ENCODE measurements at regions not wholly inside any gene's neighbourhood (a gene's known extent, or its start where the extent isn't known, plus 50 kb on each side); places are given as distances from the start of the nearest gene placed in this dataset.

DNA sequence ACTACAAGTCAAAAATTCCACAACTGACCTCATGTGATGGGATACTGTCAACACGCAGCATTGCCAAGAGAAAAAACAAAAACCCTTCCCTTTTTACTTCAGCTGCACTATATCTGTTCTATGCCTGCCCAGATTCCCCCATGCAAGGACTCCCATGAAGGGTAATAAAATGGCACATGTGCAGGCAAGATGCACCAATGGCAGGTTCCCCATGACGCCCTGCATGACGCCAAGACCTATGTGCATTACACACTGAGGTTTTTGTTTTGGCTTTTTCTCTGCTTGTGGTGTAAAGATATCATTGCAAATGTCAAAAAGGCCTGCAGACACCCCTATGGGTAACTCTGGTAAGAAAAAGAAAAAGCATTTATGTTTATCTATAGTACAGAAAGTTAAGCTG, 403.4 kb downstream of the HDGFL1 start:
- TF ChIP-seq, protein P1, sequence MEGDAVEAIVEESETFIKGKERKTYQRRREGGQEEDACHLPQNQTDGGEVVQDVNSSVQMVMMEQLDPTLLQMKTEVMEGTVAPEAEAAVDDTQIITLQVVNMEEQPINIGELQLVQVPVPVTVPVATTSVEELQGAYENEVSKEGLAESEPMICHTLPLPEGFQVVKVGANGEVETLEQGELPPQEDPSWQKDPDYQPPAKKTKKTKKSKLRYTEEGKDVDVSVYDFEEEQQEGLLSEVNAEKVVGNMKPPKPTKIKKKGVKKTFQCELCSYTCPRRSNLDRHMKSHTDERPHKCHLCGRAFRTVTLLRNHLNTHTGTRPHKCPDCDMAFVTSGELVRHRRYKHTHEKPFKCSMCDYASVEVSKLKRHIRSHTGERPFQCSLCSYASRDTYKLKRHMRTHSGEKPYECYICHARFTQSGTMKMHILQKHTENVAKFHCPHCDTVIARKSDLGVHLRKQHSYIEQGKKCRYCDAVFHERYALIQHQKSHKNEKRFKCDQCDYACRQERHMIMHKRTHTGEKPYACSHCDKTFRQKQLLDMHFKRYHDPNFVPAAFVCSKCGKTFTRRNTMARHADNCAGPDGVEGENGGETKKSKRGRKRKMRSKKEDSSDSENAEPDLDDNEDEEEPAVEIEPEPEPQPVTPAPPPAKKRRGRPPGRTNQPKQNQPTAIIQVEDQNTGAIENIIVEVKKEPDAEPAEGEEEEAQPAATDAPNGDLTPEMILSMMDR (conservative IDR thresholded peaks at IDR 0.05; ENCODE audit: low read depth) = no peak
- no peak overlapping the region for H3K27ac ChIP-seq
- CTCF ChIA-PET = no interaction called here
- POLR2A ChIA-PET (ENCODE audit: low non-redundant PET) = no interaction called here
- no peak for DNase-seq (ENCODE audit: low spot score)

DNA sequence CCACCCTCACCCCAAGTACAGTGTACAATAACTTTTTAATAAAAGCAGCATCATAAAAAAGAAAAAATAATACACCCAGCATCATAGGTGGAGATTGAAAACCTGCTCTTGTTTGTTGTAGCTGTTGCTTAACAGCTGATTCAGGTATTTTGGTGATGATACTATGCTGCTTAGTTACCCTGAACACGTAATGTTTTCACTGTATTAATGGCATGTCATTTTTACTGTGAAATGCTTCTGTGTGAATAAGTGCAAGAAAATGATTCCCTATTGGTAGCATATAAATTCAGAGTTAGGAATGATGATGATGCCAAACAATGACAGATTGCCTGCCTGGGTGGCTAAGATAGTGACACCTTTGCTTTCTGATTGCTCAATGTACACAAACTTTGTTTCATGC, 405.7 kb downstream of the HDGFL1 start:
- ChIA-PET CTCF (no interaction called here), POLR2A (ENCODE audit: low non-redundant PET) (no interaction called here)
- DNase-seq (ENCODE audit: low spot score) = no peak
- no peak overlapping the region for H3K27ac ChIP-seq
- TF ChIP-seq, protein P1 (conservative IDR thresholded peaks at IDR 0.05; ENCODE audit: low read depth) = no peak

DNA sequence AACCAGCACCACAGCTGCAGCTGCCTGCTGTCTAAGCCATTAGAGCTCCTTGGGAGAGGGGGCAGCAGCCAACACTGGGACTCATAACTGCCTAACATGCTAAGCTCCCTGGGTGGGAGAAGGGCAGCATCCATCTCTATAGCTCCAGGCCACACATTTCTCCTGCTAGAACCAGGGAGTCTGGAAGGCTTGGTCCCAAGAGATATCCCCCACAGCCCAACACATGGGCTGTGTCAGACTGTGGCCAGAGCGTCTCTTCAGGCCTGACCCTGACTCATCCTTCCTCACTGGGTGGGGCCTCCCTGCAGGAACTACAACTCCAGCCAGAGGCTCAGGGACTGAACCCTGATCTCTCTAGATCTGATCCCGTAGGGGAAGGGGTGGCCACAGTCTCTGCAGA, 411.1 kb downstream of the HDGFL1 start:
- TF ChIP-seq, protein P1 (conservative IDR thresholded peaks at IDR 0.05; ENCODE audit: low read depth) = no peak
- POLR2A ChIA-PET (ENCODE audit: low non-redundant PET) = no interaction called here
- no peak overlapping the region for H3K27ac ChIP-seq
- no peak for DNase-seq (ENCODE audit: low spot score)
- CTCF ChIA-PET = interaction anchor here (0.6 kb wide), 1 partner anchor 95 kb away, joined by 4 read pairs; no protein-coding TSS in a partner anchor

DNA sequence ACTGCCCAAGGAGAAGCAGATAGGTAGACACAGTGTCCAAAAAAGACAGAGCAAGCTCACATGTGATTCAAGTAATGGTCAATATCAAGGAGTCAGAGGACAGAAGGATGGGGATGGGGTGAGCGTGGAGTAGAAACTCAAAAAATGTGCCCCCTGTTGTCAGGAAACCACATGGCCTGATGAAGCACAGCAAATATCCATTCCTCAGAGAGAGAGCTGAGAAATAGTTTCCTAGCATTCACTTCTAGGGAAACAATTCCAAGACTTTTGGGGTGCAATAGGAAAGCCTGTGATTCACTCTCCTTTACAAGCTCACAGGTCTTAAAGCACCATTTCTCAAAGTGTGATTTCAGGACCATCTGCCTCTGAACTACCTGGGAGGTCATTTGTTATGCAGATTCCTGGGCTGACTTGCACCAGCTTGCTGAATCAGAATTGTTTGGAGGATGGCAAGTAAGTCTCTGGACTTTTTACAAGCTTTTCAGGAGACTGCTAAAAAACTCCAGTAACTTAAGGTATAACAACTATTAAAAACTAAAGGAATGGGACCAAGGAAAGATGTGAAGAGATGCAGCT, 432.8 kb downstream of the HDGFL1 start:
- H3K27ac ChIP-seq = no peak overlapping the region
- no peak for DNase-seq (ENCODE audit: low spot score)
- TF ChIP-seq, protein P1 (conservative IDR thresholded peaks at IDR 0.05; ENCODE audit: low read depth) = no peak
- CTCF ChIA-PET = no interaction called here
- POLR2A ChIA-PET (ENCODE audit: low non-redundant PET) = no interaction called here

DNA sequence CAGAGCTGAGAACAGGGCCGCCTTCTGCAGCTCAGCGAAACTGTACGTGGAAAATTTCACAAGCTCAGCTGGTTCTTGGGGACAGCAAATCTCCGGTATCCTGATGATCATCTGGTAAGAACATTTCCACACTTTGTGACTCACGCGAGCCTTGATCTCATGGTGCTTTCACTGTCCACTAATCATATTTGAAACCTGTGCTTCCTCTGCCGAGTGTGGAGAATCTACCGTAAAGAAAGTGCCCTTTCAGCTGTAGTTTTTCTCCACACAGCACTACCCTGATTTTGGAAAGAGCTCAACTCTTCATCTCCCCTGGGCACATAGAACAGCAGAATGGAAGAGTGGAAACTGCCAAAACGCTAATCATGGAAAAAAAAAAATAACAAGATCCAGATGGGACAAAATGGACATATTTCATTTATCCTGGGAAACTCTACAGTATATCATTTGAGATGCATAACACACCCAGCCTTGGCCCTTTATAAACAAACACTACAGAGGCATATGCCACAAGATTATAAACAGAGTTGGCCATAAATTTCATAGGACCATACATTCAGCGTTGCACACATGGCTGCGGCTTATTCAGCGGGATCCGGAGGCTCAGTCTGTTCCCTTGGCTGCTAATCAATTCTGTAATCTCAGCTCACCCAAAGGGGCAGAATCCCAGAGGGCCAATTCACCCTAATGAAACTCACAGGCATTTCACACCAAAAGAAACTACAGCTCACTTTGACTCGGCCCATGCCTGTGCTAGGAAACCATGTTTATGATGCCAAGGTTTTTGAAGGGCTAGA, 434.5 kb downstream of the HDGFL1 start:
- TF ChIP-seq, protein P1 (conservative IDR thresholded peaks at IDR 0.05; ENCODE audit: low read depth) = no peak
- ChIA-PET CTCF (no interaction called here), POLR2A (ENCODE audit: low non-redundant PET) (no interaction called here)
- H3K27ac ChIP-seq = no peak overlapping the region
- no peak for DNase-seq (ENCODE audit: low spot score)

DNA sequence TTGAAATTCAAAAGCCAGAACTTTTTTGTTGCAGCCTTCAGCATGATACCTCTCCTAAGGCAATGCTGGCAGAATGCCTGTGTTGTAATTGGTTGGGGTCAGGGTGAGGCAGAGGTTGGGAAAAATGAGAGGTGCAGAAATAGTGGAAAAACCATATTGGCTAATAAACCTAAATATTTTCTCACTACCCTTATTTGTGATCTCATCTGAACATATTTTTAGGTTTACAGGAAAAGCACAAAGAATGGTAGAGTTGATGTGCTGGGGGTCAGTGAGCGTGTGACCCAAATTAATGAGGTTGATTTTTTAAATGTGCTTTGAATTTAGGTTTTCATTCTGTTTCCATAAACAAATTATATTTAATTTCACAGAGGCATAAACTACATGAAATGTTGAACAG, 437.3 kb downstream of the HDGFL1 start:
- TF ChIP-seq, protein P1 (conservative IDR thresholded peaks at IDR 0.05; ENCODE audit: low read depth) = no peak
- no peak for DNase-seq (ENCODE audit: low spot score)
- ChIA-PET CTCF (no interaction called here), POLR2A (ENCODE audit: low non-redundant PET) (no interaction called here)
- H3K27ac ChIP-seq = no peak overlapping the region
